GM18517 (cell line): ENCODE measurements at regions not wholly inside any gene's neighbourhood (a gene's known extent, or its start where the extent isn't known, plus 50 kb on each side); places are given as distances from the start of the nearest gene placed in this dataset.

ENCODE experiments used
- ATAC-seq: cut with Tn5 transposase; IDR thresholded peaks from one replicate; pipeline ENCODE4 v1.9.1; 2021; ENCODE audit warnings: mild to moderate bottlenecking, moderate library complexity; ENCODE audit not compliant: unreplicated experiment

DNA sequence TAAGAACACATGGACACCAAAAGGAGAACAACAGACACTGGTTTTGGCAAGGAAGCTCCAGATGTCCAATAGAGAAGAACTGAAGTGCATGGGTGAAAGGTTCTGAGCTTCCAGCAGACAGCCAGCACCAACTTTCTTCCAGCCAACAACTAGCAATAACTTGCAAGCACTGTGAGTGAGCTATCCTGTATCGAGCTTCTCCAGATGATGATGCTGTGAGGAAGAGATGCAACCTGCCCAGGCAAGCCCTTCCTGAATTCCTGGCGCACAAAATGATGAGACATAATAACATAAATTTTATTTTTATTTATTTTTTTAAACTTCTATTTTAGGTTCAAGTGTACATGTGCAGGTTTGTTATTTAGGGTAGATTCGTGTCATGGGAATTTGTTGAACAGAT, 692.1 kb downstream of the DNAJB9 start:
- ATAC-seq: no peak

- no peak for ATAC-seq
Observed at GRCh38 chr7:109266610-109267009, 696.9 kb downstream of the DNAJB9 start.

DNA sequence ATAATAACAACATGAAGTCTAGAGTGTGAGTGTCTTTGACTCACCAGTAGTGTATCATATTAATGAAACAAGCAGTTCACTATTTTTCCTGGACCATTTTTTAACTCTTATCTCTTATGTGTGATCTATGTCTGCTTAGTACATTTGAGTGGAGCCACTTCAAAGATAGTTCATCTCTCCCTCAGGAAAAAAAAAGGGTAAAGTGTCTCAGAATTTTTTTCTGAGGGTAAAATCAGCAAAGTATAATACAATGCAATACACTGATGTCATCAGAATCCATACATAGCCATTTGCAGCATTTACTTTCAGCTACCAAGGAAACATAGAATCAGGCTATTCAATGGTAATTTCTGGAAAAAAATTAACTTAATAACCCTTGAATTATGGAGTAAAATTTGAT, 706.7 kb downstream of the DNAJB9 start:
- ATAC-seq: no peak

GRCh38 chr7:109282726-109283125, 713.1 kb downstream of the DNAJB9 start:
- no peak for ATAC-seq

- no peak for ATAC-seq
Observed at GRCh38 chr7:109284943-109285342, 715.3 kb downstream of the DNAJB9 start.

DNA sequence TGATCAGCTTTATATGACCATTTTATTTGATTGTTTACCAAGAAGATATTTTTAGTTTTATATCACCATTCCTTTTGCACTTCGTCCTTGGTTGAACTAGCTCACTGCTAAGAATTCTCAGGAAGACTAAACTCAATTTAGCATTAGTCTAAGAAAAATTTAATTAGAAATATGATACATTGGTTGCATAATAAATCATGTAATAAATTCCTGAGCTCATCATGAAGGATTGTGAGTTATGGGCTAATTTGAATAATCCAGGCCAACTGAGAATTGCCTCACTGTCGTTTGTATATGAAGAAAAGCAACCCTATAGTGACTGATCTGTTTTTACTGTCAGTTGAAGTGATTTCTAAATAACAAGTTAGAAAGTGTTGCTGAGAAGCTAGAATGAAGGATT, 725.5 kb downstream of the DNAJB9 start:
- ATAC-seq: no peak

DNA sequence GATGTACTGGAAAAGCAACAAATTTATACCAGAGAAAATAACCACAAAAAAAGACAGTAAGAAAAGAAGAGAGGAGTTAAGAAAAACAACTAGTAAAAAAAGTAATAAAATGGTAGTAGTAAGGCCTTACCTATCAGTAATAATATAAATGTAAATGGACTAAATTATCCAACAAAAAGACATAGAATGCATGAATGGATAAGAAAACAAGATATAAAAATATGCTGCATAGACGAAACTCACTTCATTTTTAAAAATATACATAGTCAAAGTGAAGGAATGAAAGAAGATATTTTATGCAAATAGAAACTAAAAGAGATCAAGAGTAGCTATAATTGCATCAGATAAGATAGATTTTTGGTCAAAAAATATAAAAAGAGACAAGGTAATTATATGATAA, 739.1 kb downstream of the DNAJB9 start:
- ATAC-seq: no peak

- no peak for ATAC-seq
Observed at GRCh38 chr7:109309790-109310189, 740.1 kb downstream of the DNAJB9 start.

DNA sequence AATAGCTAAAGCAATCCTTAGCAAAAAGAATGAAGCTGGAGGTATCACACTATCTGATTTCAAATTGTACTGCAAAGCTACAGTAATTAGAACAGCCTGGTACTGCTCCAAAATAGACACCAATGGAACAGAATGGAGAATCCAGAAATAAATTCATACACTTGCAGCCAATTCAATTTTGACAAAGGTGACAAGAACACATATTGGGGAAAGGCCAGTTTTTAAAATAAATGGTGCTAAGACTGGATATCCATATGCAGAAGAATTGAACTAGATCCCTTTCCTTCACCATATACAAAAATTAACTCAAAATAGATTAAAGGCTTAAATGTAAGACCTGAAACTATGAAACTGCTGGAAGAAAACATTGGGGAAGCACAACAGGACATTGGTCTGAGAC, 748.5 kb downstream of the DNAJB9 start:
- ATAC-seq: no peak

GRCh38 chr7:109322833-109323232, 753.2 kb downstream of the DNAJB9 start:
- ATAC-seq: no peak

- ATAC-seq: no peak
Observed at GRCh38 chr7:109331423-109331822, 761.7 kb downstream of the DNAJB9 start.

- ATAC-seq: no peak
Observed at GRCh38 chr7:109335951-109336350, 766.3 kb downstream of the DNAJB9 start.

GRCh38 chr7:109336531-109336930, 766.9 kb downstream of the DNAJB9 start:
- ATAC-seq: no peak

DNA sequence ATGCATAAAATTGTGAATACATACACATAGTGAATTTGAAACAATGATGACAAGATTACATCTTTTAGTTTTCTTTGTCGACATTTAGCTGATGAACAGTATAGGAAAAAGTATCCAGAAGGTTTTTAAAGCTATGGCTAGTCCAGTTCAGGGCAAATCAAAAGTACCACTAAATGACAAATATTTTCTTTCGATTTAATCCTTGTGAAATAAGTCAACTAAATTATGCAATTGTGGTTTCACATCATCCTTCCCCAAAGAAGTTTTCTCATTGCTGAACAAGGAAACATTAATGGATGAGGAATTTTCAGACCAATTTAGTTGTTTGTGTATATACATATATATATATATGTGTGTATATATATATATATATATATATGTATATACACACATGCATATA, 774.0 kb downstream of the DNAJB9 start:
- ATAC-seq: no peak

DNA sequence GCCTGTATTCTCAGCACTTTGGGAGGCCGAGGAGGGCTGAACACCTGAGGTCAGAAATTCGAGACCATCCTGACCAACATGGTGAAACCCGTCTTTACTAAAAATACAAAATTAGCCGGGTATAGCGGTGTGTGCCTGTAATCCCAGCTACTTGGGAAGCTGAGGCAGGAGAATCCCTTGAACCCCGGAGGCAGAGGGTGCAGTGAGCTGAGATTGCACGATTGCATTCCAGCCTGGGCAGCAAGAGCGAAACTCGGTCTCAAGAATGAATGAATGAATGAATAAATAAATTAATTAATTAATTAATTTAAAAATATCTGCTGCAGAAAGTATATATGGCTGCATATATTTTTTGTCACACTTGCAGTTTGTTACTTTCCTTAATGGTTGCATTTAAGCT, 781.8 kb downstream of the DNAJB9 start:
- ATAC-seq: no peak

DNA sequence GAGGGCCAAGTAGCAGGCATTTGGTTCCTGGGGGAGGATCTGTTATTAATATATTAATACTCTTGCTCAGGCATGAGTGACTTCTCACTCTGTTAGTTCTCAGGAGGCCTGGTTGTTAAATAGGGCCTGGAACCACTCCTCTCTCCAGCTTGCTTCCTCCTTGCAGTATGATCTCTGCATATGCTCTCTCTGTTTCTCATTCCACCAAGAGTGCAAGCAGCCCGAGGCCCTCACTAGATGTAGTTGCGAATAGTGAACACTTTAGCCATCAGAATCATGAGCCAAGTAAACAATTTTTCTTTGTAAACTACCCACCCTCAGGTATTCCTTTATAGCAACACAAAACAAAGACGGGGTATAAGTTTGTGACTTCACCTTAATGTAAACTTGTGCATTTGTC, 784.3 kb downstream of the DNAJB9 start:
- ATAC-seq: no peak

DNA sequence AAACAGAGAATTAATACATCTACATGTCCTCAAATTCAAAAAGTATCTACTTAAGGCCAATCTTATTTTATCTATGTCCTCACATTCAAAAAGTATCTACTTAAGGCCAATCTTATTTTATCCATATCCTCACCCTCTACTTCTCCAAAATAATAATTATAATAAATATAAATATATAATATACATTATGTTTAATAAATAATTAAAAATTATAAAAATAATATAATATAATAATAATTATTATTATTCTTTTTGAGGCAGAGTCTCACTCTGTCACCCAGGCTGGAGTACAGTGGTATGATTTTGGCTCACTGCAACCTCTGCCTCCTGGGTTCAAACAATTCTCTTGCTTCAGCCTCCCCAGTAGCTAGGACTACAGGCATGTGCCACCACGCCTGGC, 784.9 kb downstream of the DNAJB9 start:
- no peak for ATAC-seq

GRCh38 chr7:109375823-109376222, 806.1 kb downstream of the DNAJB9 start:
- no peak for ATAC-seq

DNA sequence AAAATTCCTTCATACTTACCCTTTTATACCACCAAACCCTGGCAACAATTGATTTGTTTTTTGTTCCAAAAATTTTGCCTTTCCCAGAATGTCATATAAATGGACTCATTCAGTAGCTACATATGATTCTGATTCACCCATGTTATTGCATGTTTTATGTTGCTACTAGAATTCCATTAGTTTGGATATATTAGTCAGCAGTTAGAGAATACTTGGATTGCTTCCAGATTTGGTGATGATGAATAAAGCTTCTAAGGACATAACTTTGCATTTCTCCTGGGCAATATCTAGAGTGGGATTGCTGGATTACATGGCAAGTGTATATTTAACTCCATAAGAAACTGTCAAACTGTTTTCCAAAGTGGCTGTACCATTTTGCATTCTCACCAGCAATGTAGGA, 806.9 kb downstream of the DNAJB9 start:
- no peak for ATAC-seq

GRCh38 chr7:109377076-109377884, 807.6 kb downstream of the DNAJB9 start:
- no peak for ATAC-seq

DNA sequence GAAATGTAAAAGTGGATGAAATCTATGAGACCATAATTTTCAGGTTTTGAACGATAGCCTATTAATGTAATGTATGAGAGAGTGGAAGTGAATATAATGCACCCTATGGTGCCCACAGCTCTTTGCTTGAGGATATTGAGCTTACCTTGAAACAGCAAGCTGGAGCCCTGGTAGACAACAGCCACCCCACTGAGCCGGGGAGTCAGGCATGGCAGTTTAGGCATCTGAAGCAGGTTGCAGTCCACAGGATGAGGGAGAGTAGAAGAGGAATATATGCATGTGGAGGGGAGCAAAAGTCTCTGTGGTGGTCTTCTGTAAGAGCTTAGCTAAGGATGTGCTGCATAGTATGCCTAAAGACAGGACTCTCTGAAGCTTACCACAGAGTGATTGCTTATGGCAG, 817.3 kb downstream of the DNAJB9 start:
- no peak for ATAC-seq

GRCh38 chr7:109387530-109387929, 817.9 kb downstream of the DNAJB9 start:
- ATAC-seq: no peak

- no peak for ATAC-seq
Observed at GRCh38 chr7:109391240-109391639, 821.6 kb downstream of the DNAJB9 start.
